ENCODE measurements at regions not wholly inside any gene's neighbourhood (a gene's known extent, or its start where the extent isn't known, plus 50 kb on each side); places are given as distances from the start of the nearest gene placed in this dataset.

GRCh38 chr7:63029207-63029522 lies 969.5 kb upstream of the ZNF722 start:
- TF ChIP-seq CTCF (IDR thresholded peaks at IDR 0.05), result no peak
- no peak for TF ChIP-seq POLR2A (IDR thresholded peaks at IDR 0.05)
